Lung (tissue), 11 donors: ENCODE measurements at regions not wholly inside any gene's neighbourhood (a gene's known extent, or its start where the extent isn't known, plus 50 kb on each side); places are given as distances from the start of the nearest gene placed in this dataset.

ENCODE experiments used
- ATAC-seq: fragments of 200-7000 bp; cut with Tn5 transposase; one replicate; pipeline ENCODE4 v1.9.1; 2020; ENCODE audit warnings: moderate number of reproducible peaks; ENCODE audit not compliant: insufficient read depth, low FRiP score
- DNase-seq, 3 donors: peaks; one replicate each; pipeline ENCODE4 v3.0.0-alpha.2; 2013 to 2017
- H3K27ac ChIP-seq, 2 donors: one replicate each; pipeline ENCODE4 v1.5.1; 2013; ENCODE audit warnings: mild to moderate bottlenecking in 2 of 2, moderate library complexity in 2 of 2, control low read depth in 1 of 2, inconsistent platforms in 1 of 2, low read depth in 1 of 2, low read length in 1 of 2
- H3K27me3 ChIP-seq, 3 donors: one replicate each; pipeline ENCODE4 v1.5.1; 2013; ENCODE audit warnings: low read length in 2 of 3; ENCODE audit not compliant: control insufficient read depth in 3 of 3, insufficient read depth in 3 of 3
- H3K36me3 ChIP-seq, 4 donors: one replicate each; pipeline ENCODE4 v1.5.1; 2013; ENCODE audit warnings: low read length in 4 of 4, mild to moderate bottlenecking in 1 of 4, moderate library complexity in 1 of 4; ENCODE audit not compliant: control insufficient read depth in 4 of 4, insufficient read depth in 4 of 4
- H3K4me1 ChIP-seq, 5 donors: one replicate each; pipeline ENCODE4 v1.5.1; 2013; ENCODE audit warnings: low read length in 5 of 5, mild to moderate bottlenecking in 2 of 5, moderate library complexity in 1 of 5; ENCODE audit not compliant: control insufficient read depth in 5 of 5, insufficient read depth in 5 of 5
- H3K4me3 ChIP-seq: one replicate; pipeline ENCODE4 v1.5.1; 2013; ENCODE audit warnings: mild to moderate bottlenecking, control low read depth, moderate library complexity
- H3K9ac ChIP-seq, 2 donors: one replicate each; pipeline ENCODE4 v1.5.1; 2013; ENCODE audit warnings: low read length in 2 of 2, control low read depth in 1 of 2; ENCODE audit not compliant: insufficient read depth in 1 of 2
- H3K9me3 ChIP-seq, 4 donors: one replicate each; pipeline ENCODE4 v1.5.1; 2013; ENCODE audit warnings: low read length in 3 of 4, mild to moderate bottlenecking in 1 of 4, moderate library complexity in 1 of 4; ENCODE audit not compliant: control insufficient read depth in 4 of 4, insufficient read depth in 3 of 4
- CTCF ChIP-seq: IDR thresholded peaks from 2 replicates; pipeline ENCODE4 v1.5.1; 2012; ENCODE audit warnings: mild to moderate bottlenecking; ENCODE audit errors: control extremely low read depth, extremely low read depth
- WGBS, 2 donors: extraction: QIAGEN DNeasy Blood & Tissue Kit; methylation state at CpG; one replicate each; pipeline ENCODE4 v1.1.7; 2013; 5-methylcytosine and 5-hydroxymethylcytosine counted together
- donor health status: control.
- donor health status: control.
- donor health status: Bipolar disorder and iron deficiency.
- donor health status: healthy.
- donor health status: DM: yes; HTN: yes; CAD: no.

- 88 to 96% methylated on average over 1 of the region's 1 CpG for WGBS, 2 donors
- TF ChIP-seq CTCF: no peak
- peaks cover 0 to 25% (median 15%) of the 10 kb centered on the region in 5 donors for H3K4me1 ChIP-seq
Observed at GRCh38 chr3:193901007-193901406, 234.9 kb upstream of the HES1 start.

GRCh38 chr3:193902607-193903511 is 233.1 kb upstream of the HES1 start:
- no peak for ATAC-seq
- Histone ChIP-seq H3K27ac (no peak overlapping the region), H3K4me1 (peaks cover 0 to 29% (median 12%) of the 10 kb centered on the region in 5 donors), H3K27me3 (no peaks in the 10 kb centered on the region), H3K4me3 (no peak overlapping the region), H3K9me3 (peaks cover 0 to 2% (median 0%) of the 10 kb centered on the region in 4 donors), H3K9ac (no peak overlapping the region), H3K36me3 (no peaks in the 10 kb centered on the region)
- 69 to 83% methylated on average over 14 of the region's 14 CpGs for WGBS, 2 donors
- no peak for TF ChIP-seq CTCF
- peak in 1 of 3 donors; percentile 50 for DNase-seq

More at GRCh38 chr3:193901007-193901406, 234.9 kb upstream of the HES1 start:
- ATAC-seq (no peak), DNase-seq (no peak)
- Histone ChIP-seq H3K9me3 (peaks cover 0 to 2% (median 0%) of the 10 kb centered on the region in 4 donors), H3K27ac (no peak overlapping the region), H3K27me3 (no peaks in the 10 kb centered on the region), H3K36me3 (no peaks in the 10 kb centered on the region), H3K4me3 (no peak overlapping the region), H3K9ac (no peak overlapping the region)

DNA sequence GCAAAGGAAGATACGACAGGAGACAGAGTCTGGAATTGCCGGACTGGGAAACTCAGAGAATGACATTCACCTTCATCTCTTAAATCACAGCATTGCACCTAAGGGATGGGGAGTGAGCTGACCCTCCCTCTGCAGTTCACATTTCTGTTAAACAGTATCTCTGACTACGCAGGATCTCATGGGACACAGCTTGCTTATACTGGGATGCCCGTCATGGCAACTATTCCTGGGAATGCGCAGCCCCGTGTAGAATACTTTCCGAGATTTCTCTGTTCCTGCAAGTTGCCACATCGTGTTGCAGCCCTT is 232.5 kb upstream of the HES1 start:
- no peak overlapping the region for H3K9ac ChIP-seq
- DNase-seq (no peak), ATAC-seq (no peak)
- no peaks in the 10 kb centered on the region for H3K36me3 ChIP-seq
- 93% methylated on average over 8 of the region's 8 CpGs for WGBS, 2 donors
- peaks cover 0 to 3% (median under 1%) of the 10 kb centered on the region in 4 donors for H3K9me3 ChIP-seq
- TF ChIP-seq CTCF: no peak
- no peaks in the 10 kb centered on the region for H3K27me3 ChIP-seq
- peaks cover 0 to 27% (median 12%) of the 10 kb centered on the region in 5 donors for H3K4me1 ChIP-seq
- H3K4me3 ChIP-seq: no peak overlapping the region
- no peak overlapping the region for H3K27ac ChIP-seq
